ENCODE measurements at regions not wholly inside any gene's neighbourhood (a gene's known extent, or its start where the extent isn't known, plus 50 kb on each side); places are given as distances from the start of the nearest gene placed in this dataset.

GRCh38 chr11:122439866-122440810 lies 215.4 kb upstream of the UBASH3B start:
- DNase-seq, result peak; percentile 34

DNA sequence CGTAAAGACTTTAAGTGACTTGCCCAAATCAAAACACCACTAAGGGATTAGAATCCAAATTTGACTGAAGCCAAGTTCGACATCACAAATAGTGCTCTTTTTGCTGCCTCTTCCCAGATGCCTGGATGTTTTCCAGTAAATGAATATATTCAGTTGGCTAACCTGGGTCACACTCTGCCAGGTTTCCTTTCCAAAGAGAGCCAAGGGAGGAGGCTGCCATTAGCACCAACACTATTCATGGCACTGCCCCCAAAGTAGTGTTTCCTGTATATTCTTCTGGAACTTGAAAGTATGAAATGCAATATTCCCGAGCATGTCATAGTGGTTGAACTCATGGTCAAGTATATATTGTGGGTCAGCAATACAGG lies 219.3 kb upstream of the UBASH3B start:
- no peak for DNase-seq

GRCh38 chr11:122435540-122436187 lies 219.9 kb upstream of the UBASH3B start:
- DNase-seq, result no peak

DNA sequence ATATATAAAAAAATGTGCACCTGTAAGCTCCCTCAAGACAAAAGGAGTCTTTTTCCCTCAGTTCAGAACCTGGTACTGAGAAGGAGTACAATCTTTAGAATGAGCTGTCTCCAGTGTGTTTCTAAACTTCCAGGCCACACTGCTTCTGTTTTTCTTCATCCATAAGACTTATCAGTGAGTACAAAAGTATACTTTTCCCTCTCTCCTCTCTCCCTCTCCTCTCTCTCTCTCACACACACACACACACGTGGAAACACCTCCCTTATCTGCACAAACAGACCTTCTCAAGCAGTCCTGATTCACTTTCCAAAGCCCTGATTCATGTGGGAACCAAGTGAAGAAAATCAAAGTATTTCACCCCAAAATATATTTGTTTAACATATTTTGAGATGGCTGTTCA lies 220.7 kb upstream of the UBASH3B start:
- DNase-seq, result no peak

DNA sequence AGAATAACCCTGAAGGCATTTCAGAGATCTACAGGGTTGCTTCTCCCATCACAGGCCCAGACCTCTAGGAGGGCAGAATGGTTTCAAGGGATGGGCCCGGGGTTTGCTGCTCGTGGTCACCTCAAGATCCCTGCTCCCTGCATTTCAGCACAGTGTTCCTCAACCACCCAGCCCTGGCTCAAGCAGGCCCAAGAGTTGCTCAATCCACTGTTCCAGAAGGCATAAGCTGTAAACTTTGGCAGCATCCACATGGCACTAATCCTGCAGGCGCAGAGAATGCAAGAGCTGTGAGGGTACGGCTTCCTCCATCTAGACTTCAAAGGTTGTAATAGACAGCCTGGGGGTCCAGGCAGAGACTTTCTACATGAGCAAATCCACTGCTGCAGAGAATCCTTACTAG lies 225.0 kb upstream of the UBASH3B start:
- DNase-seq, result no peak

DNA sequence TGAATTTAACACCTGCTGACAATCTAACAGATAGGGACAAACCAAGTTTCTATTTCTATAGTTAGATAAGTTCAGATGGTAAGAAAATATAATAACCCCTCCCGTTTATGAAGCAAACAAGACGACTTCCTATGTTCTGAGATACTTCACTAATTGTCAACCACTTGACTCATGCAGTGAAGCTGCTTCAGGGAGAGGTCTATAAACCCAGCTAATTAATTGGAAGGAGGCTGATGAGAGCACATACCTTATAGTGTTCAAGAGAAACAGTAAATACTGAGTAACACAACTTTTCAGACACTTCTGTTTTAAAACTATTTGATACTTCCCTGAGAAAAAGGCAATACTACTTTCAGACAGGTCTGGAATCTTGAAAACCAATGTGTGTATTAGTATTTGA lies 229.4 kb upstream of the UBASH3B start:
- DNase-seq, result no peak

DNA sequence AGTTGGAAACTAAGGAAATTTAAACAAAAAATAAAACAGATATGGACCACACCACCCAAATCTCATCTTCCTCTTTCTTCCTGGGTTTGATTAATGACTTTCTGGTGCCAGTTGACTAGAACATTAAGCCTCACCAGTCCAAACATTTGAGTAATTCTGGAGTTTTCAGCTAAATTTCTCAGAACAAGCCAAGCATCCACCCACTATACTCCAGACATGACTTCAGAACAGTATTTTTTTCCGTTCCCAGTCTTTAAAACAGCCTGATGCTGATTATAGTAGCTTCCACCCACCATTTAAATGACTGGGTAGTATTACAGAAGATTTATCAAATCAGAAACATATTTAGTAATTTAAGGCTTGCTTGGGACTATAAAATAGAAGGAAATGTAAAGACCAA lies 230.9 kb upstream of the UBASH3B start:
- DNase-seq, result no peak

DNA sequence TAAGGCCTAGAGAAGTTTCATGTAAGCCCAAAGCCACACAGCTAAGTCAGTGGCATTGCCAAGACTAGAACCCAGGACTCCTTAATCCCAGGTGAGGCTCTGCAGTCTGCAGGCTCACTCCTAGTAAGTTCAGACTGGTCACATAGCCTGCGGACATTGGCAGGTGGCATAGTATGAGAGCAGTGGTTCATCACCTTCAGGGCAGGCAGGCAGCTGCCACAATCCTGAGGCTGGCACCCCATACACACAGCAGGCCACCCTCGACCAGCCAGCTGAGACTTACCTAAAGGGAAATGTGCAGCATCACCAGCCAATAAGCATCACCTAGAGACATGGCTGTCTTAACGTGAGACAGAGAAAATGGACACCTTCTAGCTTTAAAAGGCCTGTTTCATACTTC lies 231.6 kb upstream of the UBASH3B start:
- no peak for DNase-seq

GRCh38 chr11:122423273-122423672 lies 232.2 kb upstream of the UBASH3B start:
- no peak for DNase-seq

DNA sequence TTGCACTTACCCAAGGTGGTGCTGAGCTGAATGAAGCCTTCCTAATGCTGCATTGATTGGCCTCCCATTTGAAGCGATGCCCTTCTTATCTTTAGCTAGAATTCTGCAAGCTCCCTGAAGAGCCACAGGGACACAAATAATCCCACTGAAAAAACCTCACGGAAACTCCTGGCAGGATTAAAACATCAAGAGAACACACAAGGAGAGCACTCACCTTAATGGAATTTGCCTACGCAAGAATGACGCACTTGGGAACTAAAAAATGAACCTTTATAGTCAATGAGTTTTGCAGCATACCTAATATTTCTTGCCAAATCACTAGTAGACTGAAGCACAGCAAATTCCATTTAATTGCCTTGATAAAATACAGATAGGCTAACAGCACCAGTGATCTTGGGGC lies 232.8 kb upstream of the UBASH3B start:
- peak; percentile 46 for DNase-seq

- DNase-seq, result no peak
These were observed 233.8 kb upstream of the UBASH3B start for GRCh38 chr11:122421702-122422101.

- DNase-seq, result no peak
These were observed 237.5 kb upstream of the UBASH3B start for GRCh38 chr11:122418032-122418431.

GRCh38 chr11:122414406-122415018 lies 241.0 kb upstream of the UBASH3B start:
- no peak for DNase-seq

- no peak for DNase-seq
These were observed 241.8 kb upstream of the UBASH3B start for GRCh38 chr11:122413677-122414076.

GRCh38 chr11:122412581-122412980 lies 242.9 kb upstream of the UBASH3B start:
- no peak for DNase-seq

DNA sequence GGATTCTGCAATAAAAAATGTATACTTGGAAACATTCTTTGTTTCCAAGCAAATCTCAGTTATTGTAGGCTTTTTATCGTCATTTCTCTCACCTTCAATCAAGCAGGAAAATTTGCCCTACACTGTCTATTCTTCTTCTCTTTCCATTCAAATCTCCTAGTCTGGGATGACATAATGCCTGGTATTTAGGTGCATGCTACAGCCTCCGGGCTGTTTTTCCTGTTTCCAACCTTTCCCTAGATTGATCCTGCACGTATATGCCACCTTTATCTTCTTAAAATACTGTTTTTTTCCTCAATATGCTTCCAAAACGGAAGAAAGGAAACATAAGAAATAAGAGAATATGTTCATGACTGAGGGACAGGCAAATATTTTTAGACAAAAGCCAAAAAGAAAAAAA lies 249.1 kb upstream of the UBASH3B start:
- DNase-seq, result no peak

GRCh38 chr11:122405547-122406341 lies 249.8 kb upstream of the UBASH3B start:
- no peak for DNase-seq

DNA sequence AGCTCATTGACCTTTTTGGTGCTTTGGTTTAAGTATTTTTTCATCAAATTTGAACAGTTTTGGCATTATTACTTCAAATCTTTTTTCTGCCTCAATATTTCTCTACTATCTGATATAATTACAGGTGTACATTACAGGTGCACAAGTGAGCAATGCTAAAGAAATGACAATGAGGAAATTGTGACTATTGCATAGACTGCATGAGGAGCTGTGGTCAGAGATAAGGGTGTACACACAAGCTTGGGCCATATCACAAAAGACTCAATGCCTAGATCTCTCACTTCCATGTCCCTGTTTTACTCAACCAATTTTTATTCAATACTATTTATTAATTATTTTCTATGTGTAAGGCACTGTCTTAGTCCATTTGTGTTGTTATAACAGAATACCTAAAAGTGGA lies 251.0 kb upstream of the UBASH3B start:
- no peak for DNase-seq

- DNase-seq, result peak; percentile 72
These were observed 253.9 kb upstream of the UBASH3B start for GRCh38 chr11:122401581-122401980.

DNA sequence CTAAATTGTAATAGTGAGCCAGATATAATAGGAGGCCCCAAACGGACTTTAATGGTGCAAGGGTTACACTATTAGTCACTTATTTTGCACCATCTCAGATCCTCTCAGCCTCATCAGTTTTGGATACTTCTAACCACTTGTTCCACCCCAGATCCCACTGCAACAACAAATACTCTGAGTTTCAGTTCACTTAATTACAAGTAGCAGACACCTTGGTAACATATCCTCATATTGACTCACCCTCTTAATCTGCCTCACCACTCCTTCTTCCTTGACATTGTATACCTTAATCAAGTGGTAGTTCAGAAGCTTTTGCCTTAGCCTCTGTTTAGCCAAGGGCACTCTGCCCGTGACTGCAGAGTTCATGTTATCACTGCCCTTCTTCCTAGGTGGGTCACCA lies 256.1 kb upstream of the UBASH3B start:
- no peak for DNase-seq

DNA sequence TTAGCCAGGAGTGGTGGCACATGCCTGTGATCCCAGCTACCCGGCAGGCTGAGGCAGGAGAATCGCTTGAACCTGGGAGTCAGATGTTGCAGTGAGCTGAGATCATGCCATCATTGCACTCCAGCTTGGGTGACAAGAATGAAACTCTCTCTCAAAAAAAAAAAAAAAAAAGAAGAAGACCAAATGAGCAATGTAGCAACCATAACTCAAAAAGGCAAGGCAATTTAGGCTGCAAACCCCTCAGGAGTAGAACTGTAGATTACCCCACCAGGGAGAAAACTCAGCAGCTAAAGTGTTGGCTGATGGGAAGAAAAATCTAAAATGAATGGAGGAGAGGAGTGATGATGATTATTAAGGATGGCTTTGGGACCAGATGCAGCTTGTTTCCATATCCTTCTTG lies 256.7 kb upstream of the UBASH3B start:
- no peak for DNase-seq

GRCh38 chr11:122398167-122398566 lies 257.4 kb upstream of the UBASH3B start:
- DNase-seq, result peak; percentile 43

DNA sequence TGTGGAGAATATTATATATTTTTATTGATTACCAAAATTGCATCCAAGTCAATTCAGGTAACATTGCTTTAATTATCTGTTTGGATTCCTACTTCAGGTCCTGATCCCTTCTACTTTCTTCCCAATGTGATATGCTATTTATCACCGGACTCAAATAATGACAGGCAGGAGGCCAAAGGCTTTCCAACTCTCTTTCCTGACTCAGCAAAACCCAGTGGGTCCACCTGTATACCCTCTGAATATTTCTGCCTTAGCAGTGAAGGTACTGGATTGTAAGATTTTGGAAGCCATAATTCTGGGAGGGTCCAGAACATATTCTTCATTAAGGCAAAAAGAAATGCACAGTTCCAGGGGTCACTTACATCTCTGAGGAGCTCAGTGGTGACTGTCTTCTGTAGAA lies 260.2 kb upstream of the UBASH3B start:
- no peak for DNase-seq

Measured in fibroblast of skin of right quadriceps (primary cell).